Dermis blood vessel endothelial cell (primary cell): ENCODE measurements at regions not wholly inside any gene's neighbourhood (a gene's known extent, or its start where the extent isn't known, plus 50 kb on each side); places are given as distances from the start of the nearest gene placed in this dataset.
"Not testable (repeated sequence)": the region's sequence is repeated elsewhere in the genome, so short reads cannot be mapped to it uniquely, and the experiment has no call there.

Experiments used
- DNase-seq: peaks from one replicate; pipeline ENCODE4 v3.0.0; 2010

- no peak for DNase-seq
Measured at GRCh38 chr2:171266102-171266501, 105.4 kb upstream of the TLK1 start.

GRCh38 chr2:171261529-171261928, 100.8 kb upstream of the TLK1 start:
- DNase-seq = not testable (repeated sequence)

GRCh38 chr2:171260471-171261424, 100.1 kb upstream of the TLK1 start:
- peak; percentile 13 for DNase-seq

DNA sequence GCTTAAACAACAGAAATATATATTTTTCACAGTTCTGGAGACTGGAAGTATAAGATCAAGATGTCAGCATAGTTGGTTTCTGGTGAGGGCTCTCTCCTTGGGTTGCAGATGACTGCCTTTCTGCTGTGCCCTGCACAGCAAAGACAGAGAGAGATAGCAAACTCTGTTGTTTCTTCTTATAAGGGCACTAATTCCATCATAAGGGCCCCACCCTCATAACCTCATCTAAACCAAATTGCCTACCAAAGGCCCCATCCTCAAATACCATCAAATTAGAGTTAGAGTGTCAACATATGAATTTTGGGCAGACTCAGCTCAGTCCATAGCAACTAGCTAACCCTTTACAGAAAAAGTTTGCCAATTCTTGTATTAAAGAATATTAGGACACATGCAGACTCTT, 94.0 kb upstream of the TLK1 start:
- DNase-seq = no peak

GRCh38 chr2:171253900-171254650, 93.4 kb upstream of the TLK1 start:
- DNase-seq = no peak

- DNase-seq = no peak
Measured at GRCh38 chr2:171253279-171253678, 92.6 kb upstream of the TLK1 start.

DNA sequence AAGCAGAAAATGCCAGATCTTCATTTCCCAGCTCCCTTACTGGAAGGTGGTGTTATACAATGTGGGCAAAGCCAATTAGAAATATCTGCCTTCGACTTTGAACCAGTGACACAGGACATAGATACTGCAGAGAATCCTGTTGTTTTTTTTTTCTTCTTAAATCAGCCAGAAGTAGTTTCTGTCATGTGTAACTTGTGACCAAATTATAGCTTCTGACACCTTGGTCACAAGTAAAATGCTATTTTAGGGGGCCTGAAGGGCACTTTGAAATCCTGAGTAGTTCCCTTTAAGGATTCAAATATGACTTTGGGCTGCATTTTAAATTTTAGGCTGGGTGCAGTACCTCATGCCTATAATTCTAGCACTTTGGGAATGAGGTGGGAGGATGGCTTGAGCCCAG, 89.0 kb upstream of the TLK1 start:
- DNase-seq = no peak

DNA sequence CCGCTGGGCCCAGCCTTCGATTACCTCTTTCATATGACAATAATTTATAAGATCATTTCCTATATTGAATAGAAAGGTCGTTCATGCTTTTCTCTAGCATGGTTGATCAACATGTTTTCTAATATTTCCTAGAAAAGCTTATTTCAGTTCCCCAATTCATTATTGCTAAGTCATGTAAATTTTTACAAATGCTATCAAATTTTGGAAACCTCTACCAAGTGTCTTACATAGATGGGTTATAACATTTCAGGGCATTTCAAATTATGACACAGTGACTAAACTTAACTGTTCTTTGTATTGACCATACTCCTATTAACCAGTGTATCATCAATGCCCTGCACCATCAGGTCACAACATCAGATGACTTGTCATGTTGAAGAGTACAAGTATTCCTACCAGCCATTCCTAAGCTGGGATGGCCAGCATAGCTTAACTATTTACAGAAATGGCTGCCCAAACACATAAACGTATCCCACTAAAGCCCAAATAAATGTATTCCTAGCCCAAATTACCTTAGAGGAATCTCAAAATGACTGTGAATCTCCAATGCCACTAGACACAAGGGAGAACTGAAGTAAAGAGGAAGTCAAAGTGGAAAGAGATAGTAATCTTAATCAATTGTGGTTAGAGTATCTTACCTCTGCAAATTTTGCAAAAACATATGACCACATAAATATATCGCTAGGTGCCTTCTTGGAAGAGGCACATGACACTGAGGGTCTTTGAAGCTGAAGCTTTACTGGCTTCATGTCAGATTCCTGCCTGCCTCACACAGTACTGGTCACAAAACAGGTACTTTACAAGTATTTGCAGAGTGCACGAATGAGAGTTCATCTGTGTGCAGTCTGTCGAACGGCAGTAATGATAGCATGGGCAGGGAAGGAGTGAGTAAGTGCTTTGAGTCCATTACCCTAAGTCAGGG, 87.3 kb upstream of the TLK1 start:
- no peak for DNase-seq

DNA sequence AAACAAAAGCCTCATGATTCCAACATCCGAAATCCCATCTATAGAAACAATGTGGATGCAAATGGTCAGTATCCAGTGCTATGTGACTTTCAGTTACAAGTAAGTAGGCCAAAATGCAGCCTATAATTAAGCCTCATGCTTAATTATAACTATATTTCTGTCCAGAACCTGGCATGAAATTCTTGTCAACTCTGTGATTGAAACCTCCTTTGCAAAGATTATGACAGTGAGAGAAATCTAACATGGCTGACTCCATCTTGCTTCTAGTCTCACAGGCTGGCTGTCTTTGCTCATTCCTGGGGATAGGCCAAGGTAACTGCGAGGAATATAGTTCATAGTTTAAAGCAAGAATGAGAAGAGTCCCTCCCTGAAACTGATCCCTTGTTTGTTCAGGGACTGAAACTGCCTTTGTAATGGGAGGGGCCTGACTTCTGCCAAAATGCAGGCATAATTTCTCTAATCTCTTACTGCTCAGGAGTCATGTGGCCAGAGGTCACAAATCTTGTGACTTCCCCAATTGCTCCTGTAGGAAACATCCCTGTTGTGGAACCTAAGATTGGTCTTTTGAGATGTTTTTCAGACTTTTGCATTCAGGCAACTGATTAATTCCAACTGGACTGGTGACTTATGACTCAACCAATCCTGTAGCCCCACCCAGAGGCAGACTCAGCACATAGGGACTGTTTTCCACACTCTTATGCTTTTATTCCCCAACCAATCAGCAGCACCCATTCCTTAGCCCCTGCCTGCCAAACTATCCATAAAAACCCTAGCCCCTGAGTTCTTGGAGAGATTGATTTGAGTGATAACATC, 84.5 kb upstream of the TLK1 start:
- DNase-seq = peak; percentile 15

GRCh38 chr2:171244466-171244969, 83.8 kb upstream of the TLK1 start:
- no peak for DNase-seq

- no peak for DNase-seq
Measured at GRCh38 chr2:171241771-171242170, 81.1 kb upstream of the TLK1 start.

GRCh38 chr2:171238946-171239345, 78.3 kb upstream of the TLK1 start:
- no peak for DNase-seq

DNA sequence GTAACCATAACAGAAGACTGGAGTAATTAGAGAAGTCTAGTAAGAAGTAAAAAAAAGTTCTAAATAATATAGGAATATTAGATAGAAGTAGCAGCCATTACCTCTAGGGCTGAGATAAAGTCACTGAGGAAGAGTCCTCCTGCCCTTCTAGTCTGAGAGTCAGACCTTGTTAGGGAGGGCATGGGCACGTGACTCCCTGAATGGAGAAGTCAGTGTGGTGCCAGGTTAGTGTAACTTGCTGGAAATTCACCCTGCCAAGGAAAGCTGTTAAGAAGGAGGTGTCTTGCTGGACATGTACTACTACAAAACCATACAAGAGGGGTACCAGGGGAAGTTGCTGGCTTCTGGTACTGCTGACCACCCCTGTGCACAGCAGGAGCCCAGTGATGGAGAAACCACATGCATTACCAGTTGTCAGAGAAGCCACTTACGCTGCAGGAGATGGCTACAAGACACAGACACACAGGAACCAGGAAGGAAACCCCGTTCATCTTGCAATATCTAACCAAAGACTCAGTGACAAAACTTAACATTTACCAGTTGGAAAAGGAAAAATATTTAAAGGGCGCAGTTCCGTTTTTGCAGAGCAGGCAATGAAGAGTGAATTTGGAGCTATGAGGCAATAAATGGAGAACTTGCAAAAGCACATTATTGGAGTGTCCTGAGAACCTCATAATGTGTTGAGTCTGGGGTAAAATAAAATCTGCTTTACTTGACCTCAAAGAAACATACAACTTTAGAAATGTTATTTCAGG, 77.2 kb upstream of the TLK1 start:
- DNase-seq = no peak

DNA sequence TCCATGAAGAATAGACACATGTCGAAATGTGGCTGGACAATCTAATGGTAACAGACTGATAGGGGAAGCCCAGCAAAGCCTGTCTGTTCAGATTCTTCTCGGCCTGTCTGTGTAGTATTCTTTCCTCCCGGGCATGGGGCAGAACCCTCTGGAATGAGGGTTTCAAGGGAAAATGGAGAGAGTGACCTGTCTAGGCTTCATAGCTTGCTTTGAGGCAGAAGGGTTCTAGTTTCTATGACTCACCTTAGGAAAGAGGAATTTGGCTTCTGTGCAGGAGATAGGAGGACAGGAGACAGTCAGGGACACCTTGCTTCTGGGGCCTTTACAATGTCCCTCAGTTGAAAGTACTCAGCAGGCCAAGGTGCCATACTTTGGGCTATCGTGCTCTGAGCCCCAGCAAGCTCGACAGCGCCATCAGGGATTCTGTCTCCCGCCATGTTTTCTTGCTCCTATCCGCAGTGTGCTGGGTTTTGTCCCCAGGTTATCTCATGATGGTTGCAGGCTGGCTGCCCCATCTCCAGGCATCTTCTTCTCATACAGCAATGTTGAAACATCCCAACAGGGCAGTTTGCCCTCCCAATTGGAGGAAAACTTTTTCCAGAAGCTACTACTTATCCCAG, 74.7 kb upstream of the TLK1 start:
- no peak for DNase-seq

GRCh38 chr2:171230176-171230575, 69.5 kb upstream of the TLK1 start:
- no peak for DNase-seq

- DNase-seq = no peak
Measured at GRCh38 chr2:171228826-171229225, 68.1 kb upstream of the TLK1 start.

- DNase-seq = no peak
Measured at GRCh38 chr2:171227066-171227782, 66.5 kb upstream of the TLK1 start.

DNA sequence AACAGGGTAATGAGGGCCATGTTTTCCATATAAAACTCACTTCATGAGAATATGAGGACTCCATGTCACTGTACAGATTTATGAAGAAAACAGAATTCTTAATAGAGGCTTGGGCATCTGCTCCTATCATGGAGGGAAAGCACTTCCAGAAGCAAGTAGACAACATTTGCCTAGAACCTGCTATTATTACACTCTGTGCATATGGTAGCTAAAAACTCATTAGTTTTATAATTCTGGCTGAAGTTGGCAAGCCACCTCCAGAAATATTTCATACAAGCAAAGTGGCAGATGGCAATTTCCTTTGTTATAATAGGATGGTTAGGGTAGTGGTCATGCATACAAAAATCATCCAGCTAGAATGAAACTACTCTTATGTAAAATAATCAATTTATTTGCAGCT, 65.8 kb upstream of the TLK1 start:
- DNase-seq = no peak

DNA sequence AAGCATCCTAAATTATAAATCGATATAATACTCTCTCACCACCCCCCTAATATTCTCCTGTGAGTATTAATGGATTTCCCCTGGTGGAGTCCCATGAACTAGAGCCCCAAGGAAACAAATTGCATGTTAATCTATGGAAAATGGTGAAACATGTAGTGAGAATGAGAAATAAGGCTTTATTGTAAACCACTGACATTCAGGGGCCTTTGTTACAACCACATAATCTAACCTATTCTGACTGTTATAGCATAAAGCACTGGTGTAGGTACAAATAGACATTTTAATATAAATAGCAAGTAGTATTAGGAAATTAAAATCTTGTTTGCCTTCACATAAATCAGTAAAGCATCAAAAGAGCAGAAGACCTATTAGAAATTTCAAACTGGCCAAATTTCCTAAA, 65.3 kb upstream of the TLK1 start:
- DNase-seq = no peak
